Heart right ventricle (tissue), 16 donors: ENCODE measurements at regions not wholly inside any gene's neighbourhood (a gene's known extent, or its start where the extent isn't known, plus 50 kb on each side); places are given as distances from the start of the nearest gene placed in this dataset.
"Not testable (repeated sequence)": the region's sequence is repeated elsewhere in the genome, so short reads cannot be mapped to it uniquely, and the experiment has no call there.

Source experiments
- ATAC-seq, 8 donors: fragments of 200-7000 bp; cut with Tn5 transposase; one replicate each; pipeline ENCODE4 v1.9.1; 2020; ENCODE audit warnings: mild to moderate bottlenecking in 8 of 8, moderate library complexity in 8 of 8, moderate number of reproducible peaks in 1 of 8
- DNase-seq, 2 donors: peaks; one replicate each; pipeline ENCODE4 v3.0.0-alpha.2; 2020
- H3K27ac ChIP-seq, 10 donors: fragments of 200-600 bp; sonication (generic) in 2 of 10; one replicate each; pipeline versions ENCODE4 v1.5.0 to v1.8.0; 2020 to 2022; ENCODE audit warnings: mild to moderate bottlenecking in 3 of 10
- H3K27me3 ChIP-seq, 7 donors: fragments of 200-600 bp; one replicate each; pipeline ENCODE4 v1.8.0; 2021 to 2022; ENCODE audit warnings: mild to moderate bottlenecking in 2 of 7
- H3K36me3 ChIP-seq, 9 donors: fragments of 200-600 bp; sonication (generic) in 1 of 9; one replicate each; pipeline versions ENCODE4 v1.5.0 to v1.8.0; 2020 to 2022; ENCODE audit warnings: mild to moderate bottlenecking in 2 of 9
- H3K4me1 ChIP-seq, 9 donors: fragments of 200-600 bp; sonication (generic) in 1 of 9; one replicate each; pipeline versions ENCODE4 v1.5.0 to v1.8.0; 2020 to 2022; ENCODE audit warnings: mild to moderate bottlenecking in 4 of 9
- H3K4me3 ChIP-seq, 10 donors: fragments of 200-600 bp; sonication (generic) in 2 of 10; one replicate each; pipeline versions ENCODE4 v1.5.0 to v1.8.0; 2020 to 2022; ENCODE audit warnings: mild to moderate bottlenecking in 7 of 10, moderate library complexity in 2 of 10
- H3K9me3 ChIP-seq, 11 donors: fragments of 200-600 bp in 10 of 11; sonication (generic) in 2 of 11; one replicate each; pipeline versions ENCODE4 v1.5.0 to v1.8.0; 2013 to 2022; ENCODE audit warnings: mild to moderate bottlenecking in 2 of 11, control low read depth in 1 of 11, moderate library complexity in 1 of 11
- WGBS, 2 donors: extraction: QIAGEN DNeasy Blood & Tissue Kit; methylation state at CpG; one replicate each; pipeline ENCODE4 v1.1.7; 2013; ENCODE audit warnings: inconsistent platforms in 1 of 2; 5-methylcytosine and 5-hydroxymethylcytosine counted together
- intact Hi-C, 10 donors: fragments of 100-400 bp; cut with DNase I; formaldehyde crosslinking; loops; one replicate each; pipeline versions ENCODE4 v1.11.1 to v1.14.2; 2022
- TF ChIP-seq, protein P1 (sequence below), 9 donors: fragments of 200-600 bp; sonication (generic) in 2 of 9; IDR thresholded peaks; one replicate each; pipeline versions ENCODE4 v1.5.0 to v1.8.0; 2021 to 2022; ENCODE audit warnings: antibody characterized with exemption in 9 of 9, mild to moderate bottlenecking in 5 of 9, moderate library complexity in 1 of 9
- donor health status: Arrhythmogenic right ventricular cardiomyopathy.
- donor health status: ischemic (EF 13 %, LVEDD 7.1; RV severe dilation, severe dysfunction).
- donor health status: healthy with polysubstance abuse.
- donor health status: DM: no; HTN: yes; CAD: no.
- donor health status: DM: no; HTN: no; CAD: no.
- donor health status: ischemic (EF 25% LVEDD 6.9; RV normal size, moderate dysfunction).
- donor health status: ischemic (EF 25% LVEDD 5.7; RV mildly dilated, moderate dysfunction).
- donor health status: healthy.
- donor health status: DM: yes; HTN: yes; CAD: no.
- donor health status: Ischemic cardiomyopathy.
- donor health status: ischemic (EF 35%, LVEDD 5.7; RV mildly dilated, moderate dysfunction).
- donor health status: nonischemic (EF 11% LVEDD 7.7; RV severe dilation, severe dysfunction).
- donor health status: DM: yes; HTN: yes; CAD: no.
- donor health status: PGD.
- donor health status: ischemic (EF 29% LVEDD 5.4; RV normal size, mild dysfunction).
- donor health status: nonischemic (EF 23%, LVEDD 6.1; RV moderate dilation, normal function).

DNA sequence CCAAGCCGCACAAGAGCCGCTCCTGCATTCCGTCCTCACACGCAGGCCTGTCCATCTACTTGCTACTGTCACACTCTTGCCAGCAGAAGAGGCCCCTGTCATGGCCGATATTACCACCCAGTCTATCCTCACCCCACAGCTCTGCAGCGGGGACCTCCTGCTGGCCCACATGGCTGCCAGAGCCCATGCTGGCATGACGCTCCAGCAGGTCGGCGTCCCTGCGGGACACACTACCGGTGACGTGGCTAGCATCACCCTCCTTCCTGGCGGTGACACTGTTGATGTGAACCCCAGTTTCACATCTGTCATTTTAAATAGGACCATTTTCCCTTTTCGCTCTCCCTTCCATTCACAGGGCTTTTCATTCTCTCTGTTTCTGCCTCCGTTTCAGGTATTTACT lies 530.0 kb downstream of the CWH43 start:
- not testable (repeated sequence) for DNase-seq

GRCh38 chr4:49516796-49517195 lies 530.7 kb downstream of the CWH43 start:
- ATAC-seq (no peak), DNase-seq (no peak)
- TF ChIP-seq, protein P1, sequence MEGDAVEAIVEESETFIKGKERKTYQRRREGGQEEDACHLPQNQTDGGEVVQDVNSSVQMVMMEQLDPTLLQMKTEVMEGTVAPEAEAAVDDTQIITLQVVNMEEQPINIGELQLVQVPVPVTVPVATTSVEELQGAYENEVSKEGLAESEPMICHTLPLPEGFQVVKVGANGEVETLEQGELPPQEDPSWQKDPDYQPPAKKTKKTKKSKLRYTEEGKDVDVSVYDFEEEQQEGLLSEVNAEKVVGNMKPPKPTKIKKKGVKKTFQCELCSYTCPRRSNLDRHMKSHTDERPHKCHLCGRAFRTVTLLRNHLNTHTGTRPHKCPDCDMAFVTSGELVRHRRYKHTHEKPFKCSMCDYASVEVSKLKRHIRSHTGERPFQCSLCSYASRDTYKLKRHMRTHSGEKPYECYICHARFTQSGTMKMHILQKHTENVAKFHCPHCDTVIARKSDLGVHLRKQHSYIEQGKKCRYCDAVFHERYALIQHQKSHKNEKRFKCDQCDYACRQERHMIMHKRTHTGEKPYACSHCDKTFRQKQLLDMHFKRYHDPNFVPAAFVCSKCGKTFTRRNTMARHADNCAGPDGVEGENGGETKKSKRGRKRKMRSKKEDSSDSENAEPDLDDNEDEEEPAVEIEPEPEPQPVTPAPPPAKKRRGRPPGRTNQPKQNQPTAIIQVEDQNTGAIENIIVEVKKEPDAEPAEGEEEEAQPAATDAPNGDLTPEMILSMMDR (IDR thresholded peaks at IDR 0.05), result no peak
- Histone ChIP-seq H3K4me3 (no peak overlapping the region), H3K36me3 (no peaks in the 10 kb centered on the region), H3K4me1 (no peaks in the 10 kb centered on the region), H3K27ac (no peak overlapping the region), H3K27me3 (peaks cover 0 to 23% (median 10%) of the 10 kb centered on the region in 7 donors), H3K9me3 (peaks cover 0 to 43% (median 10%) of the 10 kb centered on the region in 11 donors)
- intact Hi-C loops, result no loop called here
- WGBS, 2 donors, result 60 to 67% methylated on average over 15 of the region's 15 CpGs

More for the DNA sequence above, 530.0 kb downstream of the CWH43 start:
- H3K36me3 ChIP-seq, H3K4me3 ChIP-seq, ATAC-seq, intact Hi-C loops, H3K27ac ChIP-seq, H3K4me1 ChIP-seq: not testable (repeated sequence)
- peaks cover 0 to 25% (median 10%) of the 10 kb centered on the region in 7 donors for H3K27me3 ChIP-seq
- WGBS, 2 donors, result 73 to 77% methylated on average over 11 to 15 of the region's 15 CpGs
- H3K9me3 ChIP-seq, result peaks cover 0 to 50% (median 17%) of the 10 kb centered on the region in 11 donors

- intact Hi-C loops, H3K36me3 ChIP-seq, H3K27ac ChIP-seq, DNase-seq, H3K4me1 ChIP-seq, ATAC-seq, H3K4me3 ChIP-seq: not testable (repeated sequence)
- WGBS, 2 donors, result 76 to 87% methylated on average over 19 to 22 of the region's 23 CpGs
- H3K27me3 ChIP-seq, result peaks cover 0 to 15% (median 6%) of the 10 kb centered on the region in 7 donors
- H3K9me3 ChIP-seq, result peaks cover 0 to 34% (median 4%) of the 10 kb centered on the region in 11 donors
These were observed 531.6 kb downstream of the CWH43 start for GRCh38 chr4:49517485-49518205.

GRCh38 chr4:49519150-49520035 lies 533.3 kb downstream of the CWH43 start:
- intact Hi-C loops, result not testable (repeated sequence)

DNA sequence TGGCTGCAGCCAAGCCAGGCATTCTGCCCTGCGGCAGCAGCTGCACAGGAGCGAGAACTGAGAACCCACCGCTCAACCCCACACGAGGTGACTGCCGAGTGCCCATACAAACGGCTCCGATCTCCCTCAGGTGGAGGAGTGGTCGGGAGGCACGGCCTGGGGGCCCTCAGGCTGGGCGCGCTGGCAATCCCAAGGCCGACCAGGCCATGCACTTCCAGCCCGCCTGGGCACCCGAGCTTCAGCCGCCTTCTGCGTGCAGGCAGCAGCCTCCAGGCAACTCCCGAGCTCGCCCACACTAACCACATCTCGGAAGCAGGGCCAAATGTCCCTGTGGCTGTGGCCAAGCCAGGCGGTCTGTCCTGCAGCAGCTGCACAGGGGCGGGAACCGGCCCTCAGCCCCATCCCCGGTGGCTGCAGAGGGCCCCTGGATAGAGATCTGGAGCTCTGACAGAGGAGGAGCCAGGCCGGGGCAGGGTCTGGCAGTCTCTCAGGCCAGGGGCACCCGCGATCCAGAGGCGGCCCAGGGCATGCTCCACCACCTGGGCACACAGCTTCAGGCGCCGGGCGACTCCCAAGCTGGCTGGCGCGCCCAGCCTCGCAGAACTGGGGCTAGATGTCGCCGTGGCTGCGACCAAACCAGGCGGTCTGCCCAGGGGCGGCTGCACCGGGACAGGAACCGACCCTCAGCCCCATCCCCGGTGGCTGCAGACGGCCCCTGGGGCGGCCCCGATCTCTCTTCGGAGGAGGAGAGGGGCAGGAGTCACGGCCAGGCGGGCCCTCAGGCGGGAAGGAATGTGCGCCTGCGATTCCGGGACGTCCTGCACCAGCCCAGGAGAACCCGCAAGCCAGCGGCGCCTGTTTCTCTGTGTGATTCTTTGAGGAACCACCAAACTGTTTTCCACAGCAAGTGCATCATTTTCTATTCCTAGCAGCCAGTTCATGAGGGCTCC lies 538.0 kb downstream of the CWH43 start:
- H3K9me3 ChIP-seq, result peaks cover 0 to 15% (median 0%) of the 10 kb centered on the region in 11 donors
- H3K36me3 ChIP-seq, H3K27ac ChIP-seq, ATAC-seq, H3K4me1 ChIP-seq, H3K4me3 ChIP-seq, H3K27me3 ChIP-seq, intact Hi-C loops: not testable (repeated sequence)
- 63 to 73% methylated on average over 28 to 47 of the region's 55 CpGs for WGBS, 2 donors
- DNase-seq, result peak in 1 of 2 donors; percentile 14

More at GRCh38 chr4:49519150-49520035, 533.3 kb downstream of the CWH43 start:
- H3K4me1 ChIP-seq, ATAC-seq, H3K36me3 ChIP-seq, DNase-seq, H3K4me3 ChIP-seq, H3K27ac ChIP-seq, H3K27me3 ChIP-seq: not testable (repeated sequence)
- 68% methylated on average over 27 to 31 of the region's 48 CpGs for WGBS, 2 donors
- H3K9me3 ChIP-seq, result peaks cover 0 to 24% (median 0%) of the 10 kb centered on the region in 11 donors

- peaks cover 0 to 20% (median 0%) of the 10 kb centered on the region in 11 donors for H3K9me3 ChIP-seq
- intact Hi-C loops, H3K27me3 ChIP-seq, H3K36me3 ChIP-seq, H3K27ac ChIP-seq, ATAC-seq, H3K4me3 ChIP-seq, DNase-seq, H3K4me1 ChIP-seq: not testable (repeated sequence)
- 37 to 46% methylated on average over 3 to 4 of the region's 5 CpGs for WGBS, 2 donors
These were observed 573.0 kb downstream of the CWH43 start for GRCh38 chr4:49558916-49559676.

DNA sequence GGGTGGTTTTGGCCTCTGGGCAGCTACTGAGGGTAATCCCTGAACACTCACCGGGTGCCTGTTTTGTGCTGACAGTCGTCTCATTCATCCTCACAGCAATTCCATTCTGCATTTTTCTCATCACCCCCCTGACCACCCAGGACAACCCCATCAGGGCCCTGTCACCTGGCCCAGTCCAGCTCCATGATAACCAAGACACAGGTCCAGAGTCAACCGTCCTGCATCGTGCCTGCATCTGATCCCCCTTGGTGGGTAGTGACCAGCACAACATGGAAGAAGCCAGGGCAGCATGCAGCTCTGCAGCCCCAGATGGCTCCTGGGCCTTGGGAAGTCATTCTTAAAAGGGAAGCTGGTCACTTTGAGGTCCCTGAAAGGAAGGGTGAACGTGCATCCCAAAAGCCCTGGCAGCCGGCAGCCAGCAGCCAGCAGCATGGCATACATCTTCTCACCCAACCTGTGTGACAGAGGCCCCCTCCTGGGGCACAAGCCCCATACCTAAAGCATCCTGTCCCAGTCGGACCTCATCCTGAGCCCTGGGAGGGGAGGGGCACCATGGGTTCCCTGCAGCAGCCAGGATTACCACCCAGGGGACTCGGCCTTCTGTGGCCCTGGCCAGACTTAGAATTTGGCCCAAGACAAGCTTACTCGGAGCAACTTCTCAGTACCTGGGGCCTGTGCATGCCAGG lies 574.2 kb downstream of the CWH43 start:
- DNase-seq, H3K27me3 ChIP-seq, H3K4me1 ChIP-seq, intact Hi-C loops, H3K27ac ChIP-seq, ATAC-seq, H3K36me3 ChIP-seq, H3K4me3 ChIP-seq: not testable (repeated sequence)
- WGBS, 2 donors, result 64 to 70% methylated on average over 4 to 5 of the region's 9 CpGs
- H3K9me3 ChIP-seq, result peaks cover 0 to 16% (median 0%) of the 10 kb centered on the region in 11 donors

GRCh38 chr4:49560883-49561282 lies 574.8 kb downstream of the CWH43 start:
- H3K4me3 ChIP-seq, H3K27ac ChIP-seq, intact Hi-C loops, H3K4me1 ChIP-seq, ATAC-seq, H3K36me3 ChIP-seq, DNase-seq, H3K27me3 ChIP-seq: not testable (repeated sequence)
- WGBS, 2 donors, result 27 to 33% methylated on average over 3 of the region's 3 CpGs
- H3K9me3 ChIP-seq, result peaks cover 0 to 16% (median 0%) of the 10 kb centered on the region in 11 donors
